TTC549 (cell line): ENCODE measurements at regions not wholly inside any gene's neighbourhood (a gene's known extent, or its start where the extent isn't known, plus 50 kb on each side); places are given as distances from the start of the nearest gene placed in this dataset.
"Not testable (repeated sequence)": the region's sequence is repeated elsewhere in the genome, so short reads cannot be mapped to it uniquely, and the experiment has no call there.

ENCODE experiments used
- FAIRE-seq: peaks from 2 replicates; lab custom pipeline; 2012; peaks lifted over from hg19 to GRCh38; lab: Jason Lieb, UNC

DNA sequence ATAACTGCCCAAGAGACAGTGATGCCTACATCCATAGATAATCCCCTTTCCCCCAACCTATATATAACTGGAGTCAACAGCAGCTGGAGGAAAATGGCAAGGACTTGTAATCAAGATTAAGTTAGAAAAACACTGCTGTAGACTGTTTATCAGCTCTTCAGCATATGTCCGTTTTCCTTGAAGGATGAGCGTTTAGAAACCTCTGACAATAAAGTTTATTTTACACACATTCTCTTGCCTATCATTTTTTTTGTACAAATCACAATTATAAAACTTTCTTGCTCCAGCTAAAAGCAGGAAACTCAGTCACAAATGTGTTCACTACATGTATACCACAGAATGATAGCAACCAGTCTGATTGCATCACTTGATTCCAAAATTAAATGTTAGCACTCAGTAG lies 50.8 kb downstream of the PPIAL4G start:
- FAIRE-seq, result not testable (repeated sequence)

DNA sequence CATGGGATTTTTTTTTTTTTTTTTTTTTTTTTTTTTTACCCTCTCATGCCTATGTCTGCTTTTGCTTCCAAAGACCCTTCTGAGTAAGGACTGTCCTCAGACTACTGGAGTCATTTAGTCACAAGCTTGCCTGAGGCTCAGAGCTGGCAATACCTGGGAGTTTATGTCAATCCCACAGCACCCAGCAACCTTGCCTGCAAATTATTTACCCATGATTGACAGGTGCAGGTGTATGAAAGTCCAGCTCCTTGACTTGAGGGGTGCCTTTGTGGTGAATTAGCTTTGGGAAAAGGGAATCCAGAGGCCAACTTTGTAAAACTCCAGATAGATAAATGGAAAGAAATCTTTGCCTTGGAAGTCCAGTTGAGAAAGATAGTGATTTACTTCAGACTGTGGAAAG lies 53.2 kb downstream of the PPIAL4G start:
- FAIRE-seq, result not testable (repeated sequence)

DNA sequence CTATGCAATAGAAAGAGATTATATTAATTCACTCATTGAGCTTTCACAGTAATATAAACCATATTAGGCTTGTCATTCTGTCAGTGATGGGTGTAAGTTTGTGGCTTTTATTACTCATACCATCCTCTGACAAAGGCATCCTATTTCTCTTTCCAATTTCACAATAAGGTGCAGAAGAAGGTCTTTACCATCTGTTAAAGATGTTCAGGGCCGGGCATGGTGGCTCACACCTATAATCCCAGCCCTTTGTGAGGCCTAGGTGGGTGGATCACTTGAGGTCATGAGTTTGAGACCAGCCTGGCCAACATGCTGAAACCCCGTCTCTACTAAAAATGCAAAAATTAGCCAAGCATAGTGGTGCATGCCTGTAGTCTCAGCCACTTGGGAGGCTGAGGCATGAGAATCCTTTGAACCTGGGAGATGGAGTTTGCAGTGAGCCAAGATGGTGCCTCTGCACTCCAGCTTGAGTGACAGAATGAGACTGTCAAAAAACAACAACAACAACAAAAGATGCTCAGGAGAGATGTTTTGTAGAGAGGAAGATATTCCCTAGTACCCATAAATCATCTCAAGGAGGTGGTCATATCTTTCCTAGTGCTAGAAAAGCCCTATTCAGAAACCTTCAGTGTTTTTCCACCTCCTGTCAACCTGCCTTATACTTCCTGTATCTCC lies 56.0 kb downstream of the PPIAL4G start:
- FAIRE-seq, result not testable (repeated sequence)

DNA sequence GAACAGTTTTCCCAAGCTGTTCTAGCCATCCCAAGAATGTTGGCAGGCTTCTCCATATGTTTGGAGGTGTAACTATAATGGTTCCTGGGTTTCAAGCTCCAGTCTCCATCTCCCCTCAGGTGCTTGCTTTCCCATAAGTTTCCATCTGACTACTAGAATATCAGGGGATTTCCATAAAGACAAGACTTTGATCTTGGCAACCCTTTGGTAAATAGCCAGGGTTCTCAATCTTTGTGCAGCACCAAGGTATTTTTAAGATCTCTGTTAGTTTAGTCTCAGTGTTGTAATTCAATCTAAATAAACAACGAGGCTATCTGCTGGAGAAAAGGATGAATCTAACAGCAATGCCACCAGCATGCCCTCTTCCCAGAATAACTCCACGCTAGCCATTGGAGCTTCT lies 56.7 kb downstream of the PPIAL4G start:
- FAIRE-seq, result not testable (repeated sequence)

DNA sequence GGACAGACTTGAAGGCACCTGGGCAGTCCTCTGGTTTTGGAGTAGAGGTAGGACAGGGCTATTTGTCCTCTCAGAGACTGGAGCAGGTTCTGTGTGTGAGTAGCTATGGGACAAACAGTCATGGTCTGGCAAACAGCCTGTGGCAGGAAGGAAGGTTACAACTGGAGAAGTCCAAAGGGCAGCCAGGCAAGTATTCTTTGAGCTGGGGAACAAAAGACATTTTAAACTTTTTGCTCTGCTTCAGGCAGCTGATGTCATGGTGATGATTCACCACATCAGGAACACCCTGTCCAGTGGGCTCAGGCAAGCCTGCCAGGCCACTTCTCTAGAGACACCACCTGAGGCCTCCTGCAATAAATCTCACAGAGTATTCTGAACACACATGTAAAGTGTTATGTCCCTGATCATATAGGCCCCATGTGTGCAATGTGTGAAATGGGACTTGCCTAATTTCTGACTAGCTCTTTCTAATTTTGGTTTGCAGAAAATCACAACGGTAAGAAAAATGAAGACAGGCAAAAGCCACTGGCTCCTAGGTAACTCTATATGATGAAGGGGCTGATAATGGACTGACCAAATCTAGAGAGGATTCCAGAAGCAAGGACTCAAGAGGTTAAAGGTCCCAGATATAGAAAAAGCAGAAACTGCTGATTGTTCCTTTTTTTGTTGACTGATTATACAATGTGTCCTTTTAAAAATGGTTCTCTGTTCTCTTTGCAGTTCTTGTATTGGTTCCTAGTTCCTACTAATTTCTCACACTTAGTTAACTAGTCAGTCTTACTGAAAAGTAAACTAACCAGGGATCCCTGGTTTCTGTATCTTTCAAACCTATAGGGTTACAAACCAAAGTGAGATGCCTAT lies 58.7 kb downstream of the PPIAL4G start:
- not testable (repeated sequence) for FAIRE-seq

DNA sequence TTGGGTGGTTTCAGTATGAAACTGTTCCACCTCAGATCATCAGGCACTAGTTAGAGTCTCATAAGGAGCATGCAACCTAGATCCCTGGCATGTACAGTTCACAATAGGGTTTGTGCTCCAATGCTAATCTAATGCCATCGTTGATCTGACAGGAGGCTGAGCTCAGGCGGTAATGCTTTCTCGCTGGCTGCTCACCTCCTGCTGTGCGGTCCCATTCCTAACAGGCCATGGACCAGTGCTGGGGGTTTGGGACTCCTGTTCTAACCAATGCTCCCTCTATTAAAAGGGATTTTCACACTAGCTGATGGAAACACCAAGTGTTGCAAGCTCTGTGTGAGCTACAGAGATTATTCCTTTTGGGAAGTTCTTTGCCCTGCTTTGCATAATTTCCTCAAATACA lies 60.2 kb downstream of the PPIAL4G start:
- FAIRE-seq, result not testable (repeated sequence)

DNA sequence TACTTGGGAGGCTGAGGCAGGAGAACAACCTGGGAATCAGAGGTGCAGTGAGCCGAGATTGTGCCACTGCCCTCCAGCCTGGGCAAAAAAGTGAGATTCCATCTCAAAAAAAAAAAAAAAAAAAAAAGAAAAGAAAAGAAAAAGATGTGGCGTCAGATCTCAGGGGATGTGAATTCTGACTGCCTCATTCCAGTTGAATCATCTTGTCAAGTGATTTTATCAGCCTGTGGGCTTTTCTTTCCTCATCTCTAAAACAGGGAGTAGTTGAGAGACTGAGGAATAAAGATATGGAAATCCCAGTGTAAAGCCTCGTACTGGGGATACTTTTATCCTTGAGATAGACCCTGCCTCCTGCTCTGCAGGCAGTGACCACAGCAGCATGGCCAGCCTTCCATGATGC lies 65.9 kb downstream of the PPIAL4G start:
- FAIRE-seq, result not testable (repeated sequence)

DNA sequence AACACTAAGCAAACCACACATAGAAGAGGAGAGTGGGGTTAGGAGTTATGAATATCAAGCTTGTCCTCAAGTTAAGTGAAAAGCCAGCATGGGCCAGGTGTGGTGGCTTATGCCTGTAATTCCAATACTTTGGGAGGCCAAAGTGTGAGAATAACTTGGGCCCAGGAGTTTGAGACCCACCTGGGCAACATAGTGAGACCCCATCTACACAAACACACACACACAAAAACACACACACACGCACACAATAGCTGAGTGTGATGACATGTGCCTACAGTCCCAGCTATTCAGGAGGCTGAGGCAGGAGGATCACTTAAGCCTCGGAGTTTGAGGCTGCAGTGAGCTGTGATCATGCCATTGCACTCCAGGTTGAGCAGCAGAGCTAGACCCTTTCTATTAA lies 69.7 kb downstream of the PPIAL4G start:
- FAIRE-seq, result not testable (repeated sequence)

DNA sequence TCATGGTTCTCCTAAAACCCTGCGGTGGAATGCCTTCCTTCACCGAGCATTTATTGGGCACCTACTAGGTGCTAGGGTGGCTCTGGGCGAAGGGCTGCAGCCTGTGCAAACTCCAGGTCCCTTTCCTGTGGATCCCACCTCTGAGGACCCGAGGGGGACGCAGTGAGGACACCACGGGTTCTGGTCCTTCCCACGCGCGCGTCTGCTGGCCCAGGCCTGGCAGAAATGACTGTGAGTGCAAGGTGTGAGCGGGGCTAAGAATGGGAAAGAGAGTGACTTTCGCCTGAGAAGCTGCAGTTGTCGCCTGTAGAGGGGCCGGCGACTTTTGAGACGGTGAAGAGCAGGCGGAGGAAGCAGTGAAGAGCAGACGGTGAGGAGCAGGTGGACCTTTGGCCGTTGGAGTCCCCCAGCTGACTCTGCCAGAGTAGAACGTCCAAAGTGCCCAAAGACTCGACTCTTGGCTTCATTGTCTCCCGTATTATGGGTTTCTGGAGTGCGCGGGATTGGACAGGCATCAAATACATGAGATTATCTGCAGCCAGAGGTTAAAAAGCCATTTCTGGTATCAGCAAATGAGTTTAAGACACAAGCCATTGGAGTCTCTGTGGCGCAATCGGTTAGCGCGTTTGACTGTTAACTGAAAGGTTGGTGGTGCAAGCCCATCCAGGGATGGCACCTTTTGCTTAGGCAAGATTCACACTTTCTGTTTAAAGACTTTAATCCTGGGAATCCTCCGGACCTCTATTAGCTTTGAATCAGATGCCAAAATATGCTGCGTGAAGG lies 78.1 kb downstream of the PPIAL4G start:
- FAIRE-seq, result not testable (repeated sequence)

DNA sequence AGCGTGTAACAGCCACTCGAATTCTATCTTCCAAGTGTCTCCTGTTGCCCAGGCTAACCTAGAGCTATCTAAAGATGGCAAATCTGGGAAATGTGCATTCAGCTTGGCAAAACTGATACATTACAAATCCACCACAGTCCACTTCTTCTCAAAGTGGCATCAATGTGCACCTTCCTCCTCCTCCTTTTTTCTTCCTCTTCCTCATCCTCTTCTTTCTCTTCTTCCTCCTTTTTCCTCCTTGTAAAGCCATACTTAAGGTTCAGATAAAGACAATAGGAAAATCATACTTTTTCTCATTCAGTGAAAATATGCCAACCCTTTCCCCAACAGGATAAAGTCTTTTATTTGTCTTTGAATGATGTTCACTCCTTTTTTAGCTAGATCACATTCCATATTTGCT lies 79.2 kb downstream of the PPIAL4G start:
- not testable (repeated sequence) for FAIRE-seq

DNA sequence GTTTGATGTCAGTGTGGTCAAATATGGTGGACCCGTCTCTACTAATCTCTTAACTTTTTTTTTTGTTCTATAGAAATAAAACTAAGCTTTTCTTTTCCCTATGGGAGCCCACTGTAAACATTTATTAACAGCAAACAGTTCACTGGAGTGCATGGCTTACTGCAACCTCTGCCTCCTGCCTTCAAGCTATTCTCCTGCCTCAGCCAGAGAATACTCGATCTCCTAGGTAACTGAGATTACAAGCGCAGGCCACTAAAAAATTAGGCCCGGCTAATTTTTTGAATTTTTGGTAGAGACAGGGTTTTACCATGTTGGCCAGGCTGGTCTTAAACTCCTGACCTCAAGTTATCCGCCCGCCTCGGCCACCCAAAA lies 80.0 kb downstream of the PPIAL4G start:
- not testable (repeated sequence) for FAIRE-seq

DNA sequence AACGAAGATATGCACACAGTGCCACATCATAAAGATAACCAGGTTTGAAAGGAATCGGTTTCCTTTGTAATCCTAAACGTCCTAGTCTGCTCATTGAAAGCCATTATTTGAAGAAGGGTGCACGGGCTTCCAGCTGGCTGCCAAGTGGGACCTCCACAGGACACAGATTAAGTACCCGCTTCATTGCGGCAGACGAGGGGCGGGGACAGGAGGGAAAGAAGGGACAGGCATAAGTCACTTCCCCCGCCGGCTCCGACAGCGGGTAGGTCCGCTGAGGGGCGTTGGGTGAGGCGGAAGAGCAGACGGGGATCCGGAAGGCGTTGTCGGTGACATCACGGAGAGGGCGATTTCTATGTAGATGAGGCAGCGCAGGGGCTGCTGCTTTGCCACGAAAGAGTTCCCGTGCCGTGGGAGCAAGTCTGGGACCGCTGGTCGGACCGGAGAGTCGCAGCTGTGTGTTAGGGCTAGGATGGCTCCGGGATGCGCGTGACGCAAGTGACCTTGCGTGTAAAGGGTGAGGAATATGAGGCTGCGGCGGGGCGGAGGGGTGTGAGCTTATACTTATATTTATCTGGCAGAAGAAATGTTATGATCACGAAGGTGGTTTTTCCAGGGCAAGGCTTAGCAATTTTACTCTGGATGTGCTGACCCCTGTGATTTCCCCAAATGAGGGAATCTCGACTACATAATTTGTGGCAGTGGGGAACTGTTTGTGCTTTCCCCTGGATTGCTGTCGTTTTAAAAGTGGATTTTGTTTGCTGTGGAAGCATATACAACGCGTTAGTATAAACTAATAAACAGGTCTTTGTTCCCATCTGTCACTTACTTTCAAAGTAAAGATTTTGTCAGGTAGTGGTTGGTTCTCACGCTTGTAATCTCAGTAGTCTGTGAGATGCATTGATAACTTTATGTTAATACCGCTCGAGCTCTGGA lies 80.7 kb downstream of the PPIAL4G start:
- peak; percentile 53 for FAIRE-seq

DNA sequence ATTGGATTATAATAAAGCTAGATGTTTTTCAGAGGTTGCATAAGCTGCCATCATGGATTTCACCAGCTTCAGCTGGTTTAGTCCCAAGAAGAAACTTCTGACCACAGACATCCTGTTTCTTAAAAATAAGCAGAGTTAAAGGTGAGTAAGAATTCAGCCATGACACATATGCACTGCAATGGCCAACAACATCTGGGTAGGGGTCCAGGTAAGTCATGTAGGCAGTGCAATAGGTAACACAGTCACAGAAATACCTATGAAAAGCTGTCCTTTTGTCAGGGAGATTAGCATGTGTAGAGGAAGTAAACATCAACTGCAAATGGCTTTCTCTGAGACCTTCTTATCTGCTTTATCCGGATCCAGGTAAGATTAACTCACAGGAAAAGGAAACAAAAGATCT lies 85.6 kb downstream of the PPIAL4G start:
- not testable (repeated sequence) for FAIRE-seq

DNA sequence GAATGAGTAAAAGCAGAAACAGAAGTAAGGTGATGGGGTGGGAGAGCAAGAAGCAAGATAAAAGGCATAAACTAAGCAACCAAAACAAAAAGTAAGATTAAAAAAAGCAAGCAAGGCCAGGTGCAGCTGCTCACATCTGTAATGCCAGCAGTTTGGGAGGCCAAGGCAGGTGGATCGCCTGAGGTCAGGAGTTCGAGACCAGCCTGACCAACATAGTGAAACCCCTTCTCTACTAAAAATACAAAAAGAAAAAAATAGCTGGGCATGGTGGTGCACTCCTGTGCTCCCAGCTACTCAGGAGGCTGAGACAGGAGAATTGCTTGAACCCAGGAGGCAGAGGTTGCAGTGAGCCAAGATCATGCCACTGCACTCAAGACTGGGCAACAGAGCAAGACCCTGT lies 90.6 kb downstream of the PPIAL4G start:
- not testable (repeated sequence) for FAIRE-seq

DNA sequence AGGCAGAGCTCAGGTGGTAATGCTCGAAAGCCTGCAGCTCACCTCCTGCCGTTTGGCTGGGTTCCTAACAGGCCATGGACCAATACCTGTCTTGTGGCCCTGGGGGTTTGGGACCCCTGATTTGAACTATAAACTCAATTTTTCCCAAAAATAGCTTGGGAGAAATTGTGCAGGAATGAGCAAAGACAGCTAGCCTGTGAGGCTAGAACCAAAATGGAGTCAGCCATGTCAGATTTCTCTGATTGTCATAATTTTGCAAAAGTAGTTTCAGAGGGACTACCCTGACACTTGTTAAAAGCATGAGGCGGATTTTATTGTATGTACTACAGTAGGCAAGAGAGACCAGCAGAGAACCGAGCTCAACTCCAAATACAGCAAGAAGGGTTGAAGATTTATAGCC lies 91.8 kb downstream of the PPIAL4G start:
- not testable (repeated sequence) for FAIRE-seq

DNA sequence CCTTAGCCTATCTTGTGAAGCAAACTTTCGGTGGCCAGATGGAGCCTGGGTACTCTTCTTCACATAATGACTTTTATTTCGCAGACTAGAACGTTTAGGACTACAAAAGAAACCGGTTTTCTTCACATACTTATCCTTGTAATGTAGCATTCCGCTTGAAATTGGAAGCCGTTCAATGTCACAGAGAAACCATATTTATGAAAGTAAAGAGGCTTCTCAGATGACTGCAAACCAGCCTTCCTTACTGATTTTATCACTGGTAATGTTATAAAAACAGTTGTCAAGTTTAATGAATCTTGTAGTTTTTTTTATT lies 94.1 kb downstream of the PPIAL4G start:
- FAIRE-seq, result no peak

DNA sequence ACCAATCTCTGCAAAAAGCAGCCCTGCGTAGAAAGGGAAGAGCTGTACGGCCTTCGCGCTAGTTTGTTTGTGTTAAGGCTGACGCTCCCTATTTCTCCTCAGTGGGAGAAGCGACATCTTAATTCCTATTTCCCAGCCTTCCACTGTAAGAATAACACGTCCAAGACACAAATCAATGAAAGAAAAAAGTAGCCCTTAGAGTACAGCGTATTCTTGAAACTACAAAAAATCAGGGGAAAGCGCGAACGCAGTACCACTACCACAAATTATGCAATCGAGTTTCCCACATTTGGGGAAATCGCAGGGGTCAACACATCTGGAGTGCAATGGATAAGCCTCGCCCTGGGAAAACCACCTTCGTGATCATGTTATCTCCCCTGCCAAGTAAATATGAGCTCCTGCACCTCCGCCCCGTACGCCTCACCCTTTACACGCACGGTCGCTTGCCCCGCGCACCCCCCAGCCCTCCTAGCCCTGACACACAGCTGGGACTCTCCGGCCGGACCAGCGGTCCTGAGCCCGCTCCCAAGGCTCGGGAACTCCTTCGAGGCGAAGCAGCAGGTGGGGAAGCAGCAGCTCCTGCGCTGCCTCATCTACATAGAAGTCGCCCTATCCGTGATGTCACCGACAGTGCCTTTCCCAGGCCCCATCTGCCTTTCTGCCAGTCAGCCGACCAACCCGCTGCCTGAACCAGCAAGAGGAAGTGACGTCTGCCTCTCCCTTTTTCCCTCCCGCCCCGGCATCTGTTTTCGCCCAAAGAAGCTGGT lies 94.7 kb downstream of the PPIAL4G start:
- FAIRE-seq, result peak; percentile 77

DNA sequence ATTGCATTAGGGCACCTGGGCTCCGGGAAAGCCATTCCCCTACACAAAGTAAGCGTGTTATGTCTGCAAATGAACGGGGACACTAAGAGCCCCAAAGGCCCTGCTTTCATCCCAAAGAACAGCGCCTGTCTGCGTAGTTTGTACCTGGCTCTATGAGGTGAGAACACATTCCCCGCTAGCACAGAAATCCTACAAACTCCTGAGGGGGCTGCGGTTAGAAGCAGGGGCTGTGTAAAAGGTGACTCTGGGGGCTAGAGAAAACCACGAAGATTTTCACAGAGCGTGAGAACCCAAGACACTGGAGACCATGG lies 95.2 kb downstream of the PPIAL4G start:
- not testable (repeated sequence) for FAIRE-seq

DNA sequence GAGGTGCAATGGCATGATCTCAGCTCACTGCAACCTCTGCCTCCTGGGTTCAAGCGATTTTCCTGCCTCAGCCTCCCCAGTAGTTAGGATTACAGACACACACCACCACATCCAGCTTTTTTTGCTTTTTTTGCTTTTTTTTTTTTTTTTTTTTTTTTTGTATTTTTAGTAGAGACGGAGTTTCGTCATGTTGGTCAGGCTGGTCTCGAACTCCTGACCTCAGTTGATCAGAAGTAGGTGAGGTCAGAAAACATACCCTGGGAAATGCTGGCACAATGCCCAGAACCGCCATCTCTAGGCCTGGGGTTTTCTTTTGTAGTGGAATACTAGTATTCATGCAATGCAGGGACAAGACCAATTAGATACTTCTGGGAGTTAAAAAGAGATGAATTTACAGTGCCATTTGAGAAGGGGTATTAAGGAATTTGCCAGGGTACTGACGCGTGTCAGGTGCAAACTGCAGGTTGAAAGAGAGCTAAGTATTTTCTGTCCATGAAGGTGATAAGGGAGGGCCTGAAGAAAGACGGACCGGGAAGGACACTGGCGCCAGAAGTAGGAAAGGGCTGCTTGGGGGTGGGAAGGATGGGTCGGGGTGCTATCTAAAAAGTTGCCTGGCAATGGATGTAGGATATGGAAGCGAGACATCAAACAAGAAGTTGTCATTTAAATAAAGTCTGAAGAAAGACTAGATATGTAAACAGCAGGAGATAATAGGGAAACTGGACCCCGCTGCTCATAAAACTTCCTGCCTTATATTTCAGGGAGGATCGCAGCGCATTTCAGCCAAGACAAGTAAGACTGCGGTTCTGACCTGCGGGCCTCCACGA lies 95.8 kb downstream of the PPIAL4G start:
- not testable (repeated sequence) for FAIRE-seq

DNA sequence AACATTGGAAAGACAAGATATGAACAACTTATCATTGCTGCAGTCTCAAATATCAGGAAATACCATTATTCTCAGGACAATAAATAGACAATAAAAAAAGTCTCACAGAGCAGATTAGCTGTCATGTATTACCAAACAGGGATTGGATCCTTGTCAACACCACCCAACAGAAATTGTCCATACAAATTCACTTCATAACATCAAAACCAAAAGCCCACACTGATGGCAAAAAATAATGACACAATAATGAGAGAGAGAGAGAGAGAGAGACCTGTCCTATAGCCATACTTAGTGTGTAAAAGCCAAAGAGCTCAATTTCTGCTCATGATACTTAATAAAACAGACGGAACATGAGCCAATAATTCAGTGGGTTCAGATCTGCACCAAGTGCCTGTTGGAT lies 96.5 kb downstream of the PPIAL4G start:
- no peak for FAIRE-seq
